ENCODE measurements at regions not wholly inside any gene's neighbourhood (a gene's known extent, or its start where the extent isn't known, plus 50 kb on each side); places are given as distances from the start of the nearest gene placed in this dataset.

DNA sequence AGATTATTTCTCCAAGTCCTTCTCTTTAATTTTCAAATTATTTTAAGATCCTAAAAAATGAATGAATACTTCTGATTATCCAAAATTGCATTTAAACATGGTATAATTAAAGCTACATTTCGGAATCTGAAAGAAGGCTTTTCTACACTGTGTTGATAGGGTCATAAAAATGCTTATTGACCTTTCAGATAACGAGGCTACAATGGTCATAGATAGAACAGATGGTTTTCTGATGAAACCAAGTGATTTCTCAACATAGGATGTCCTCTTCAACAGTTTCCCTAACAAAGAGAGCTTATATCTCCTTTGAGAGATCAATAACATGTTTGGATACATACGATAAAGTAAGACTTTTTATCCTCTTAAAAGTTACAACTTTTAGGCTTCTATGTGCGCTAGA is 201.1 kb downstream of the PTH2R start:
- TF ChIP-seq, protein P1, sequence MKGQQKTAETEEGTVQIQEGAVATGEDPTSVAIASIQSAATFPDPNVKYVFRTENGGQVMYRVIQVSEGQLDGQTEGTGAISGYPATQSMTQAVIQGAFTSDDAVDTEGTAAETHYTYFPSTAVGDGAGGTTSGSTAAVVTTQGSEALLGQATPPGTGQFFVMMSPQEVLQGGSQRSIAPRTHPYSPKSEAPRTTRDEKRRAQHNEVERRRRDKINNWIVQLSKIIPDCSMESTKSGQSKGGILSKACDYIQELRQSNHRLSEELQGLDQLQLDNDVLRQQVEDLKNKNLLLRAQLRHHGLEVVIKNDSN (IDR thresholded peaks at IDR 0.05; ENCODE audit: borderline replicate concordance, low read depth) = no peak
- no peak for TF ChIP-seq POLR2AphosphoS5 (IDR thresholded peaks at IDR 0.05; ENCODE audit: low read depth, low read length)
- no peak for TF ChIP-seq MEF2A (IDR thresholded peaks at IDR 0.05; ENCODE audit: borderline replicate concordance, low read depth)
- no peak for TF ChIP-seq SMC3 (IDR thresholded peaks at IDR 0.05; ENCODE audit: low read depth, low read length)
- TF ChIP-seq, protein P2, sequence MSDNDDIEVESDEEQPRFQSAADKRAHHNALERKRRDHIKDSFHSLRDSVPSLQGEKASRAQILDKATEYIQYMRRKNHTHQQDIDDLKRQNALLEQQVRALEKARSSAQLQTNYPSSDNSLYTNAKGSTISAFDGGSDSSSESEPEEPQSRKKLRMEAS (IDR thresholded peaks at IDR 0.05; ENCODE audit: low read depth) = no peak
- TF ChIP-seq, protein P3, sequence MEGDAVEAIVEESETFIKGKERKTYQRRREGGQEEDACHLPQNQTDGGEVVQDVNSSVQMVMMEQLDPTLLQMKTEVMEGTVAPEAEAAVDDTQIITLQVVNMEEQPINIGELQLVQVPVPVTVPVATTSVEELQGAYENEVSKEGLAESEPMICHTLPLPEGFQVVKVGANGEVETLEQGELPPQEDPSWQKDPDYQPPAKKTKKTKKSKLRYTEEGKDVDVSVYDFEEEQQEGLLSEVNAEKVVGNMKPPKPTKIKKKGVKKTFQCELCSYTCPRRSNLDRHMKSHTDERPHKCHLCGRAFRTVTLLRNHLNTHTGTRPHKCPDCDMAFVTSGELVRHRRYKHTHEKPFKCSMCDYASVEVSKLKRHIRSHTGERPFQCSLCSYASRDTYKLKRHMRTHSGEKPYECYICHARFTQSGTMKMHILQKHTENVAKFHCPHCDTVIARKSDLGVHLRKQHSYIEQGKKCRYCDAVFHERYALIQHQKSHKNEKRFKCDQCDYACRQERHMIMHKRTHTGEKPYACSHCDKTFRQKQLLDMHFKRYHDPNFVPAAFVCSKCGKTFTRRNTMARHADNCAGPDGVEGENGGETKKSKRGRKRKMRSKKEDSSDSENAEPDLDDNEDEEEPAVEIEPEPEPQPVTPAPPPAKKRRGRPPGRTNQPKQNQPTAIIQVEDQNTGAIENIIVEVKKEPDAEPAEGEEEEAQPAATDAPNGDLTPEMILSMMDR (IDR thresholded peaks at IDR 0.05) = no peak
- TF ChIP-seq SIN3A (IDR thresholded peaks at IDR 0.05; ENCODE audit: borderline replicate concordance, low read depth, low read length) = no peak
- TF ChIP-seq, protein P4, sequence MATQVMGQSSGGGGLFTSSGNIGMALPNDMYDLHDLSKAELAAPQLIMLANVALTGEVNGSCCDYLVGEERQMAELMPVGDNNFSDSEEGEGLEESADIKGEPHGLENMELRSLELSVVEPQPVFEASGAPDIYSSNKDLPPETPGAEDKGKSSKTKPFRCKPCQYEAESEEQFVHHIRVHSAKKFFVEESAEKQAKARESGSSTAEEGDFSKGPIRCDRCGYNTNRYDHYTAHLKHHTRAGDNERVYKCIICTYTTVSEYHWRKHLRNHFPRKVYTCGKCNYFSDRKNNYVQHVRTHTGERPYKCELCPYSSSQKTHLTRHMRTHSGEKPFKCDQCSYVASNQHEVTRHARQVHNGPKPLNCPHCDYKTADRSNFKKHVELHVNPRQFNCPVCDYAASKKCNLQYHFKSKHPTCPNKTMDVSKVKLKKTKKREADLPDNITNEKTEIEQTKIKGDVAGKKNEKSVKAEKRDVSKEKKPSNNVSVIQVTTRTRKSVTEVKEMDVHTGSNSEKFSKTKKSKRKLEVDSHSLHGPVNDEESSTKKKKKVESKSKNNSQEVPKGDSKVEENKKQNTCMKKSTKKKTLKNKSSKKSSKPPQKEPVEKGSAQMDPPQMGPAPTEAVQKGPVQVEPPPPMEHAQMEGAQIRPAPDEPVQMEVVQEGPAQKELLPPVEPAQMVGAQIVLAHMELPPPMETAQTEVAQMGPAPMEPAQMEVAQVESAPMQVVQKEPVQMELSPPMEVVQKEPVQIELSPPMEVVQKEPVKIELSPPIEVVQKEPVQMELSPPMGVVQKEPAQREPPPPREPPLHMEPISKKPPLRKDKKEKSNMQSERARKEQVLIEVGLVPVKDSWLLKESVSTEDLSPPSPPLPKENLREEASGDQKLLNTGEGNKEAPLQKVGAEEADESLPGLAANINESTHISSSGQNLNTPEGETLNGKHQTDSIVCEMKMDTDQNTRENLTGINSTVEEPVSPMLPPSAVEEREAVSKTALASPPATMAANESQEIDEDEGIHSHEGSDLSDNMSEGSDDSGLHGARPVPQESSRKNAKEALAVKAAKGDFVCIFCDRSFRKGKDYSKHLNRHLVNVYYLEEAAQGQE (IDR thresholded peaks at IDR 0.05; ENCODE audit: low read depth, low read length) = no peak
- TF ChIP-seq, protein P5, sequence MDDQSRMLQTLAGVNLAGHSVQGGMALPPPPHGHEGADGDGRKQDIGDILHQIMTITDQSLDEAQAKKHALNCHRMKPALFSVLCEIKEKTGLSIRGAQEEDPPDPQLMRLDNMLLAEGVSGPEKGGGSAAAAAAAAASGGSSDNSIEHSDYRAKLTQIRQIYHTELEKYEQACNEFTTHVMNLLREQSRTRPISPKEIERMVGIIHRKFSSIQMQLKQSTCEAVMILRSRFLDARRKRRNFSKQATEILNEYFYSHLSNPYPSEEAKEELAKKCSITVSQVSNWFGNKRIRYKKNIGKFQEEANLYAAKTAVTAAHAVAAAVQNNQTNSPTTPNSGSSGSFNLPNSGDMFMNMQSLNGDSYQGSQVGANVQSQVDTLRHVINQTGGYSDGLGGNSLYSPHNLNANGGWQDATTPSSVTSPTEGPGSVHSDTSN (IDR thresholded peaks at IDR 0.05) = no peak
- TF ChIP-seq RAD21 (IDR thresholded peaks at IDR 0.05; ENCODE audit: low read length) = no peak
- TF ChIP-seq YY1 (IDR thresholded peaks at IDR 0.05; ENCODE audit: low read depth) = no peak
- no peak for TF ChIP-seq FOXM1 (IDR thresholded peaks at IDR 0.05; ENCODE audit: low read depth)
- TF ChIP-seq, protein P6, sequence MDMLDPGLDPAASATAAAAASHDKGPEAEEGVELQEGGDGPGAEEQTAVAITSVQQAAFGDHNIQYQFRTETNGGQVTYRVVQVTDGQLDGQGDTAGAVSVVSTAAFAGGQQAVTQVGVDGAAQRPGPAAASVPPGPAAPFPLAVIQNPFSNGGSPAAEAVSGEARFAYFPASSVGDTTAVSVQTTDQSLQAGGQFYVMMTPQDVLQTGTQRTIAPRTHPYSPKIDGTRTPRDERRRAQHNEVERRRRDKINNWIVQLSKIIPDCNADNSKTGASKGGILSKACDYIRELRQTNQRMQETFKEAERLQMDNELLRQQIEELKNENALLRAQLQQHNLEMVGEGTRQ (IDR thresholded peaks at IDR 0.05; ENCODE audit: borderline replicate concordance, low read depth, low read length) = no peak
- no peak for TF ChIP-seq NRF1 (IDR thresholded peaks at IDR 0.05; ENCODE audit: low read depth, low read length)
- TF ChIP-seq TAF1 (IDR thresholded peaks at IDR 0.05; ENCODE audit: borderline replicate concordance, low read depth, low read length) = no peak
- no peak for TF ChIP-seq TEAD4 (IDR thresholded peaks at IDR 0.05; ENCODE audit: borderline replicate concordance, insufficient read depth)
- TF ChIP-seq CHD2 (IDR thresholded peaks at IDR 0.05; ENCODE audit: low read length, partially characterized antibody) = no peak
- no peak for TF ChIP-seq RCOR1 (IDR thresholded peaks at IDR 0.05; ENCODE audit: low read length)
- TF ChIP-seq TCF12 (IDR thresholded peaks at IDR 0.05) = no peak
- TF ChIP-seq FOXJ3 (CRISPR knock-in tag; IDR thresholded peaks at IDR 0.05) = no peak
- H3K4me2 ChIP-seq = no peak overlapping the region
- 17% methylated on average over 4 of the region's 4 CpGs for WGBS (ENCODE audit: low lambda C conversion rate)
- no peaks in the 10 kb centered on the region for H4K20me1 ChIP-seq (ENCODE audit: insufficient read depth)
- H3K9me3 ChIP-seq = no peaks in the 10 kb centered on the region
- no peak overlapping the region for H2AFZ ChIP-seq (ENCODE audit: low read depth)
- H3K9me2 ChIP-seq = no peaks in the 10 kb centered on the region
- no peak overlapping the region for H3K4me3 ChIP-seq (ENCODE audit: low read depth in 2 of 2, low read length in 1 of 2)
- H3K9ac ChIP-seq = no peak overlapping the region
- no peak overlapping the region for H3K27ac ChIP-seq (ENCODE audit: low read depth in 2 of 2, low read length in 1 of 2)
- H3K79me2 ChIP-seq (ENCODE audit: insufficient read depth) = no peaks in the 10 kb centered on the region
- no peak for DNase-seq
- H3K27me3 ChIP-seq (ENCODE audit: insufficient read depth) = no peaks in the 10 kb centered on the region
- ChIA-PET POLR2A (no interaction called here), CTCF (interaction anchor here (1.1 kb wide), 1 partner anchor 23 kb away, joined by 3 read pairs; no protein-coding TSS in a partner anchor)
- no peaks in the 10 kb centered on the region for H3F3A ChIP-seq (replicated peaks; ENCODE audit: insufficient read depth)
- H3K4me1 ChIP-seq (ENCODE audit: control insufficient read depth in 1 of 2, insufficient read depth in 2 of 2, low read depth in 1 of 2, low read length in 1 of 2) = no peaks in the 10 kb centered on the region; a peak in 1 of 4 replicates
- H3K36me3 ChIP-seq (replicated peaks in 1 of 2; ENCODE audit: control insufficient read depth in 1 of 2, insufficient read depth in 2 of 2, low read length in 1 of 2) = no peaks in the 10 kb centered on the region

Measured in SK-N-SH (cell line).